HUES6 (cell line): ENCODE measurements at regions not wholly inside any gene's neighbourhood (a gene's known extent, or its start where the extent isn't known, plus 50 kb on each side); places are given as distances from the start of the nearest gene placed in this dataset.

Source experiments
- H3K27ac ChIP-seq: 2 replicates; pipeline ENCODE4 v1.7.0; 2013; ENCODE audit warnings: low read depth, mild to moderate bottlenecking, low read length, inconsistent platforms
- H3K27me3 ChIP-seq: 2 replicates; pipeline ENCODE4 v1.6.1; 2013; ENCODE audit warnings: low read length; ENCODE audit not compliant: control insufficient read depth, insufficient read depth
- H3K36me3 ChIP-seq: 2 replicates; pipeline ENCODE4 v1.6.1; 2013; ENCODE audit warnings: low read length; ENCODE audit not compliant: control insufficient read depth, insufficient read depth
- H3K4me1 ChIP-seq: 2 replicates; pipeline ENCODE4 v1.6.1; 2013; ENCODE audit warnings: low read length; ENCODE audit not compliant: control insufficient read depth, insufficient read depth
- H3K4me3 ChIP-seq: 2 replicates; pipeline ENCODE4 v1.5.1; 2013; ENCODE audit warnings: low read depth, low read length
- H3K9ac ChIP-seq: one replicate; pipeline ENCODE4 v1.6.1; 2013; ENCODE audit warnings: mild to moderate bottlenecking, low read length
- H3K9me3 ChIP-seq: 2 replicates; pipeline ENCODE4 v1.6.1; 2013; ENCODE audit warnings: low read depth, low read length; ENCODE audit not compliant: control insufficient read depth, insufficient read depth

GRCh38 chr4:26160591-26160990, 160.2 kb upstream of the RBPJ start:
- Histone ChIP-seq H3K36me3 (no peaks in the 10 kb centered on the region), H3K4me3 (no peak overlapping the region), H3K9ac (no peak overlapping the region), H3K27ac (no peak overlapping the region), H3K27me3 (no peaks in the 10 kb centered on the region), H3K9me3 (peaks cover 6% of the 10 kb centered on the region; the same call in 1 of the 2 replicates), H3K4me1 (no peaks in the 10 kb centered on the region)

- no peaks in the 10 kb centered on the region for H3K36me3 ChIP-seq
- H3K4me3 ChIP-seq, result no peak overlapping the region
- no peak overlapping the region for H3K27ac ChIP-seq
- H3K27me3 ChIP-seq, result no peaks in the 10 kb centered on the region
- peaks cover 6% of the 10 kb centered on the region; the same call in 1 of the 2 replicates for H3K9me3 ChIP-seq
- no peaks in the 10 kb centered on the region for H3K4me1 ChIP-seq
- no peak overlapping the region for H3K9ac ChIP-seq
These were observed 159.6 kb upstream of the RBPJ start for GRCh38 chr4:26161030-26161824.

GRCh38 chr4:26162101-26162500, 158.7 kb upstream of the RBPJ start:
- H3K9ac ChIP-seq, result no peak overlapping the region

GRCh38 chr4:26163425-26164362, 157.1 kb upstream of the RBPJ start:
- no peak overlapping the region for H3K4me3 ChIP-seq
- H3K9ac ChIP-seq, result no peak overlapping the region
- no peaks in the 10 kb centered on the region for H3K4me1 ChIP-seq
- H3K9me3 ChIP-seq, result peaks cover 6% of the 10 kb centered on the region; the same call in 1 of the 2 replicates
- H3K27me3 ChIP-seq, result no peaks in the 10 kb centered on the region
- no peak overlapping the region for H3K27ac ChIP-seq
- no peaks in the 10 kb centered on the region for H3K36me3 ChIP-seq

More at GRCh38 chr4:26162101-26162500, 158.7 kb upstream of the RBPJ start:
- H3K4me3 ChIP-seq, result no peak overlapping the region
- H3K4me1 ChIP-seq, result no peaks in the 10 kb centered on the region
- H3K27ac ChIP-seq, result no peak overlapping the region
- H3K9me3 ChIP-seq, result peaks cover 6% of the 10 kb centered on the region; the same call in 1 of the 2 replicates
- H3K36me3 ChIP-seq, result no peaks in the 10 kb centered on the region
- no peaks in the 10 kb centered on the region for H3K27me3 ChIP-seq

- Histone ChIP-seq H3K36me3 (no peaks in the 10 kb centered on the region), H3K27me3 (no peaks in the 10 kb centered on the region), H3K4me3 (no peak overlapping the region), H3K9ac (no peak overlapping the region), H3K4me1 (peaks cover 16% of the 10 kb centered on the region; the same call in 1 of the 2 replicates), H3K9me3 (peaks cover 10% of the 10 kb centered on the region; the same call in 1 of the 2 replicates), H3K27ac (no peak overlapping the region)
These were observed 149.3 kb upstream of the RBPJ start for GRCh38 chr4:26171501-26171900.

- H3K9ac ChIP-seq, result no peak overlapping the region
- peaks cover 10% of the 10 kb centered on the region; the same call in 1 of the 2 replicates for H3K9me3 ChIP-seq
- no peak overlapping the region for H3K27ac ChIP-seq
These were observed 148.9 kb upstream of the RBPJ start for GRCh38 chr4:26171941-26172340.

GRCh38 chr4:26173619-26174018, 147.2 kb upstream of the RBPJ start:
- H3K36me3 ChIP-seq, result no peaks in the 10 kb centered on the region
- H3K9me3 ChIP-seq, result peaks cover 10% of the 10 kb centered on the region; the same call in 1 of the 2 replicates
- H3K4me1 ChIP-seq, result peaks cover 17% of the 10 kb centered on the region; the same call in 1 of the 2 replicates
- H3K9ac ChIP-seq, result no peak overlapping the region
- H3K27ac ChIP-seq, result no peak overlapping the region
- H3K4me3 ChIP-seq, result no peak overlapping the region
- no peaks in the 10 kb centered on the region for H3K27me3 ChIP-seq

More at GRCh38 chr4:26171941-26172340, 148.9 kb upstream of the RBPJ start:
- Histone ChIP-seq H3K4me1 (peaks cover 17% of the 10 kb centered on the region; the same call in 1 of the 2 replicates), H3K27me3 (no peaks in the 10 kb centered on the region), H3K36me3 (no peaks in the 10 kb centered on the region), H3K4me3 (no peak overlapping the region)

- no peaks in the 10 kb centered on the region for H3K36me3 ChIP-seq
- no peak overlapping the region for H3K27ac ChIP-seq
- H3K27me3 ChIP-seq, result no peaks in the 10 kb centered on the region
- H3K4me1 ChIP-seq, result peaks cover 17% of the 10 kb centered on the region; the same call in 1 of the 2 replicates
- H3K9me3 ChIP-seq, result peaks cover 10% of the 10 kb centered on the region; the same call in 1 of the 2 replicates
- H3K9ac ChIP-seq, result no peak overlapping the region
- H3K4me3 ChIP-seq, result no peak overlapping the region
These were observed 146.8 kb upstream of the RBPJ start for GRCh38 chr4:26174027-26174426.

GRCh38 chr4:26175006-26175786, 145.6 kb upstream of the RBPJ start:
- H3K9me3 ChIP-seq, result 0 out of 2 replicates have a peak, but pooled peaks cover 6% of the 10 kb centered on the region
- H3K27ac ChIP-seq, result no peak overlapping the region
- H3K4me1 ChIP-seq, result peaks cover 17% of the 10 kb centered on the region; the same call in 1 of the 2 replicates
- no peaks in the 10 kb centered on the region for H3K27me3 ChIP-seq
- H3K9ac ChIP-seq, result no peak overlapping the region
- no peak overlapping the region for H3K4me3 ChIP-seq
- H3K36me3 ChIP-seq, result no peaks in the 10 kb centered on the region

- no peak overlapping the region for H3K4me3 ChIP-seq
- H3K27me3 ChIP-seq, result no peaks in the 10 kb centered on the region
- H3K36me3 ChIP-seq, result no peaks in the 10 kb centered on the region
- peaks cover 17% of the 10 kb centered on the region; the same call in 1 of the 2 replicates for H3K4me1 ChIP-seq
- no peaks in the 10 kb centered on the region for H3K9me3 ChIP-seq
- H3K9ac ChIP-seq, result no peak overlapping the region
- H3K27ac ChIP-seq, result no peak overlapping the region
These were observed 144.8 kb upstream of the RBPJ start for GRCh38 chr4:26175905-26176470.
